AG20443 (cell line): ENCODE measurements at regions not wholly inside any gene's neighbourhood (a gene's known extent, or its start where the extent isn't known, plus 50 kb on each side); places are given as distances from the start of the nearest gene placed in this dataset.
"Not testable (repeated sequence)": the region's sequence is repeated elsewhere in the genome, so short reads cannot be mapped to it uniquely, and the experiment has no call there.

Source experiments
- DNase-seq: peaks from one replicate; pipeline ENCODE4 v3.0.0; 2012; ENCODE audit warnings: low spot score, mixed read lengths

GRCh38 chrX:30008031-30008430, 207.3 kb upstream of the MAGEB2 start:
- no peak for DNase-seq

- DNase-seq: no peak
These were observed 204.9 kb upstream of the MAGEB2 start for GRCh38 chrX:30010471-30010870.

GRCh38 chrX:30015440-30015839, 199.9 kb upstream of the MAGEB2 start:
- no peak for DNase-seq

GRCh38 chrX:30027636-30028035, 187.7 kb upstream of the MAGEB2 start:
- peak; percentile 5 for DNase-seq

- DNase-seq: not testable (repeated sequence)
These were observed 179.0 kb upstream of the MAGEB2 start for GRCh38 chrX:30036406-30036805.

GRCh38 chrX:30039768-30040167, 175.6 kb upstream of the MAGEB2 start:
- peak; percentile 8 for DNase-seq

GRCh38 chrX:30060718-30061117, 154.6 kb upstream of the MAGEB2 start:
- DNase-seq: no peak

GRCh38 chrX:30065226-30065625, 150.1 kb upstream of the MAGEB2 start:
- DNase-seq: peak; percentile 6

GRCh38 chrX:30067677-30068076, 147.7 kb upstream of the MAGEB2 start:
- DNase-seq: no peak

GRCh38 chrX:30085571-30085970, 129.8 kb upstream of the MAGEB2 start:
- DNase-seq: no peak

GRCh38 chrX:30111431-30111830, 103.9 kb upstream of the MAGEB2 start:
- DNase-seq: no peak

GRCh38 chrX:30141966-30142365, 73.4 kb upstream of the MAGEB2 start:
- peak; percentile 16 for DNase-seq

- DNase-seq: no peak
These were observed 71.1 kb upstream of the MAGEB2 start for GRCh38 chrX:30144221-30144620.

GRCh38 chrX:30144971-30145731, 70.2 kb upstream of the MAGEB2 start:
- no peak for DNase-seq

GRCh38 chrX:30147996-30148643, 67.2 kb upstream of the MAGEB2 start:
- no peak for DNase-seq

- not testable (repeated sequence) for DNase-seq
These were observed 66.2 kb upstream of the MAGEB2 start for GRCh38 chrX:30149206-30149605.

- no peak for DNase-seq
These were observed 65.0 kb upstream of the MAGEB2 start for GRCh38 chrX:30150196-30150895.

- DNase-seq: no peak
These were observed 63.4 kb upstream of the MAGEB2 start for GRCh38 chrX:30151964-30152363.

- DNase-seq: no peak
These were observed 62.0 kb upstream of the MAGEB2 start for GRCh38 chrX:30153175-30153880.

GRCh38 chrX:30153881-30154260, 61.5 kb upstream of the MAGEB2 start:
- DNase-seq: peak; percentile 4

GRCh38 chrX:30156009-30156408, 59.4 kb upstream of the MAGEB2 start:
- DNase-seq: no peak

- DNase-seq: no peak
These were observed 58.3 kb upstream of the MAGEB2 start for GRCh38 chrX:30156880-30157560.
